ENCODE measurements at regions not wholly inside any gene's neighbourhood (a gene's known extent, or its start where the extent isn't known, plus 50 kb on each side); places are given as distances from the start of the nearest gene placed in this dataset.
A peak's percentile ranks its signal among the peaks of the same experiment; 100 is the strongest.

GRCh38 chrX:80229626-80230025, 190.6 kb upstream of the TENT5D start (continued):
- no peak for TF ChIP-seq EP300 (IDR thresholded peaks at IDR 0.05; ENCODE audit: borderline replicate concordance in 1 of 2, low read depth in 1 of 2, low read length in 1 of 2)

- Histone ChIP-seq H3K79me2 (ENCODE audit: insufficient read depth) (no peaks in the 10 kb centered on the region), H3K4me3 (ENCODE audit: low read depth in 2 of 2, low read length in 1 of 2) (no peak overlapping the region), H3K9ac (no peak overlapping the region), H4K20me1 (ENCODE audit: insufficient read depth) (no peaks in the 10 kb centered on the region), H3F3A (replicated peaks; ENCODE audit: insufficient read depth) (no peaks in the 10 kb centered on the region), H3K27me3 (ENCODE audit: insufficient read depth) (no peaks in the 10 kb centered on the region), H3K36me3 (replicated peaks in 1 of 2; ENCODE audit: control insufficient read depth in 1 of 2, insufficient read depth in 2 of 2, low read length in 1 of 2) (no peaks in the 10 kb centered on the region), H3K9me3 (no peaks in the 10 kb centered on the region), H3K27ac (ENCODE audit: low read depth in 2 of 2, low read length in 1 of 2) (no peak overlapping the region), H3K4me2 (no peak overlapping the region), H3K4me1 (ENCODE audit: control insufficient read depth in 1 of 2, insufficient read depth in 2 of 2, low read depth in 1 of 2, low read length in 1 of 2) (no peaks in the 10 kb centered on the region), H3K9me2 (no peaks in the 10 kb centered on the region), H2AFZ (ENCODE audit: low read depth) (no peak overlapping the region)
- TF ChIP-seq RAD21 (IDR thresholded peaks at IDR 0.05; ENCODE audit: low read length) (0 out of 2 replicates have a peak, but pooled peaks have one; percentile 6), FOXJ3 (CRISPR knock-in tag; IDR thresholded peaks at IDR 0.05) (no peak), CTCF (IDR thresholded peaks at IDR 0.05) (peak; percentile 30; the same call in 1 of the 2 replicates)
- DNase-seq, result no peak
- POLR2A ChIA-PET, result no interaction called here
- CTCF ChIA-PET, result no interaction called here
- 10% methylated on average over 5 of the region's 5 CpGs for WGBS (ENCODE audit: low lambda C conversion rate)
Observed at GRCh38 chrX:80237072-80237471, 183.2 kb upstream of the TENT5D start.

- Histone ChIP-seq H3K4me2 (no peak overlapping the region), H3F3A (replicated peaks; ENCODE audit: insufficient read depth) (no peaks in the 10 kb centered on the region), H3K27ac (ENCODE audit: low read depth in 2 of 2, low read length in 1 of 2) (no peak overlapping the region), H2AFZ (ENCODE audit: low read depth) (no peak overlapping the region), H3K9me3 (no peaks in the 10 kb centered on the region), H4K20me1 (ENCODE audit: insufficient read depth) (no peaks in the 10 kb centered on the region), H3K9ac (no peak overlapping the region), H3K27me3 (ENCODE audit: insufficient read depth) (no peaks in the 10 kb centered on the region), H3K79me2 (ENCODE audit: insufficient read depth) (no peaks in the 10 kb centered on the region), H3K4me3 (ENCODE audit: low read depth in 2 of 2, low read length in 1 of 2) (no peak overlapping the region), H3K4me1 (ENCODE audit: control insufficient read depth in 1 of 2, insufficient read depth in 2 of 2, low read depth in 1 of 2, low read length in 1 of 2) (no peaks in the 10 kb centered on the region), H3K36me3 (replicated peaks in 1 of 2; ENCODE audit: control insufficient read depth in 1 of 2, insufficient read depth in 2 of 2, low read length in 1 of 2) (no peaks in the 10 kb centered on the region), H3K9me2 (no peaks in the 10 kb centered on the region)
- 0% methylated on average over 2 of the region's 2 CpGs for WGBS (ENCODE audit: low lambda C conversion rate)
- POLR2A ChIA-PET, result no interaction called here
- peak; percentile 18 for DNase-seq
- TF ChIP-seq RAD21 (IDR thresholded peaks at IDR 0.05; ENCODE audit: low read length) (peak; percentile 58), ZBTB33 (IDR thresholded peaks at IDR 0.05; ENCODE audit: borderline replicate concordance, low read depth) (no peak)
- CTCF ChIA-PET, result interaction anchor here (0.6 to 0.8 kb wide), 4 partner anchors 15 to 795 kb away, joined by 3 to 4 read pairs (median 4); no protein-coding TSS in a partner anchor
Observed at GRCh38 chrX:80246271-80246670, 174.0 kb upstream of the TENT5D start.

Data from SK-N-SH (cell line).